ENCODE measurements at regions not wholly inside any gene's neighbourhood (a gene's known extent, or its start where the extent isn't known, plus 50 kb on each side); places are given as distances from the start of the nearest gene placed in this dataset.

GRCh38 chr7:149599636-149600206 is 102.1 kb upstream of the ZNF746 start:
- TF ChIP-seq POLR2A (IDR thresholded peaks at IDR 0.05; ENCODE audit: low read depth, low read length) = no peak
- TF ChIP-seq TAF1 (IDR thresholded peaks at IDR 0.05; ENCODE audit: low read depth, low read length) = no peak

Data from GM12891 (cell line).